NB4 (cell line): ENCODE measurements at regions not wholly inside any gene's neighbourhood (a gene's known extent, or its start where the extent isn't known, plus 50 kb on each side); places are given as distances from the start of the nearest gene placed in this dataset.

Source experiments
- CTCF ChIP-seq: IDR thresholded peaks from one replicate; pipeline ENCODE4 v1.5.1; 2012; ENCODE audit warnings: low read depth, low read length
- MAX ChIP-seq: IDR thresholded peaks from 2 replicates; pipeline ENCODE4 v1.6.1; 2011; ENCODE audit warnings: low read depth, low read length
- MYC ChIP-seq: IDR thresholded peaks from 2 replicates; pipeline ENCODE4 v1.6.1; 2011; ENCODE audit warnings: low read depth, low read length
- POLR2A ChIP-seq: IDR thresholded peaks from 2 replicates; pipeline ENCODE4 v1.6.1; 2011; ENCODE audit warnings: mild to moderate bottlenecking; ENCODE audit not compliant: insufficient read length; ENCODE audit errors: extremely low read depth

- TF ChIP-seq CTCF (no peak), MYC (no peak), POLR2A (no peak), MAX (no peak)
Observed at GRCh38 chr10:124266468-124267230, 152.1 kb downstream of the OAT start.
